GM18502 (cell line): ENCODE measurements at regions not wholly inside any gene's neighbourhood (a gene's known extent, or its start where the extent isn't known, plus 50 kb on each side); places are given as distances from the start of the nearest gene placed in this dataset.

Experiments used
- ATAC-seq: cut with Tn5 transposase; IDR thresholded peaks from one replicate; pipeline ENCODE4 v1.9.1; 2021; ENCODE audit warnings: mild to moderate bottlenecking; ENCODE audit not compliant: unreplicated experiment, poor library complexity

- no peak for ATAC-seq
Observed at GRCh38 chr3:143206955-143207337, 87.4 kb downstream of the CHST2 start.

DNA sequence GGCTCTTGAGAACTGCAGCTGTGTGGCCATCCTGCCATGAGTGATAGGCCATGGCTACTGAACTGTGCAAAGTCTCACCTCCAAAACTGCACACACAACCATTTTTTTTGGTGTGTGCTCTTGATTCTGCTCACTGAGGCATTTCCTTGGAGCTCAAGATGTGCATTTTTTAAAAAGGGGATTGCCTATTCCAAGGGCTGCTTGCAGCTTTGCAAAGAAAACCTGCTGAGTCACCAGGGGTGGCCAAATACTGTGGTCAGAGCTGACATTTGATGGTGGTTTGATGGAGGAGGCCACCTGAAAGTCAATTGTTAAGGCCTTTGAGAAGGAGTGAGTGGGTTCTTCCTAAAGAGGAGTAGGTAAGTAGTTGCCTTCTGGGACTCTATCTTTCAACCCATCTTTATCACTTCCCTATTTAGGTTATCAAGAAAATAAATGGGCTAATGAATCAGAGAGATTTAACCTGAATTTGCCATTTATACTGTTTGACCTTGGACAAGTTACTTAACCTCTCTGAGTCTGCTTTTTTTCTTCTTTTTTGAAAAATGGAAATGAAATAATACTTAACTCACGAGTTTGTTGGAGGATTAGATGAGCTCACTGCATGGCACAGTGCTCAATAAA lies 87.9 kb downstream of the CHST2 start:
- peak; percentile 86 for ATAC-seq

DNA sequence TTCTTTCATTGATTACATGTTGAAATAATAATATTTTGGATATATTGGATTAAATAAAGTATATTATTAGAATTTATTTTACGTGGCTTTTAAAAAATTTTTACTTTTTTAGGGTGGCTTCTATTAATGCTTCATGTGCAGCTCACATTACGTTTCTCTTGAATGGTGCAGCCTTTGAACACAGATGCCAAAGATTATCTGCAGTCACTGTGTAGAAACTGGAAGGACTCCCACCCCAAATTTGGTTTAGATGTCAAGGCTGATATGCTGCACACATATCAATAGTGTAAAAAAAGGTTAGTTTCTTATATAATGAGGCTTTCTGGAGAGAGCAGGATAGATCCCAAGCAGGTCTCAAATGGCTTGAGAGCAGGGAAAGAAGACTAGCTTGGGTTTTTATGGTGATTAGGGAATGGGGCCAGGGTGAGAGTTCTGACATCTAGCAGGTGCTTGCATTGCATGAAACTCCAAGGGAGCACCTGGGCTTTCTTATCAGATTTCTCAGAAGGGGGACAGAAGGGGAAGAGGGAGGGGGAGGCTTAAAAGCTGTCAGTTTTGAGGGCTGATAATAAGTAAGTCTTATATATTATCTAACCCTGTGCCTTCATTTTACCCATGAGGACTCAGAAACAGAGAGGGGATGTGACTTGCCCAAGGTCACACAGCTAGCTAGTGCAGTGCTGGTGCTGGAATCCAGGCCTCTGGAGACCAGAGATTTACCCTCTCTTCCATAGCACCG lies 89.6 kb downstream of the CHST2 start:
- ATAC-seq, result no peak

- ATAC-seq, result no peak
Observed at GRCh38 chr3:143209715-143210059, 90.1 kb downstream of the CHST2 start.

GRCh38 chr3:143210141-143210540 lies 90.6 kb downstream of the CHST2 start:
- ATAC-seq, result no peak

GRCh38 chr3:143215059-143215458 lies 95.5 kb downstream of the CHST2 start:
- no peak for ATAC-seq
